Spleen (tissue), 11 donors: ENCODE measurements at regions not wholly inside any gene's neighbourhood (a gene's known extent, or its start where the extent isn't known, plus 50 kb on each side); places are given as distances from the start of the nearest gene placed in this dataset.

Experiments used
- DNase-seq: peaks from one replicate; pipeline ENCODE4 v3.0.0-alpha.2; 2020
- H3K27ac ChIP-seq, 8 donors: fragments of 200-600 bp; sonication (generic) in 7 of 8; 1 replicate in 4 of 8; 2 replicates in 4 of 8; pipeline versions ENCODE4 v1.5.0 to v1.8.0; 2016 to 2021; ENCODE audit warnings: inconsistent platforms in 4 of 8, mild to moderate bottlenecking in 4 of 8, moderate library complexity in 1 of 8
- H3K27me3 ChIP-seq, 7 donors: fragments of 200-600 bp; sonication (generic) in 6 of 7; replicated peaks in 1 of 7; 1 replicate in 4 of 7; 2 replicates in 3 of 7; pipeline versions ENCODE4 v1.5.0 to v1.8.0; 2016 to 2021; ENCODE audit warnings: inconsistent platforms in 3 of 7, mild to moderate bottlenecking in 1 of 7
- H3K36me3 ChIP-seq, 6 donors: fragments of 200-600 bp; sonication (generic) in 5 of 6; 1 replicate in 4 of 6; 2 replicates in 2 of 6; pipeline versions ENCODE4 v1.5.0 to v1.8.0; 2016 to 2021; ENCODE audit warnings: inconsistent platforms in 2 of 6
- H3K4me1 ChIP-seq, 6 donors: fragments of 200-600 bp; sonication (generic) in 5 of 6; 1 replicate in 3 of 6; 2 replicates in 3 of 6; pipeline versions ENCODE4 v1.5.0 to v1.8.0; 2016 to 2021; ENCODE audit warnings: inconsistent platforms in 3 of 6
- H3K4me3 ChIP-seq, 8 donors: fragments of 200-600 bp; sonication (generic) in 7 of 8; 1 replicate in 4 of 8; 2 replicates in 4 of 8; pipeline versions ENCODE4 v1.5.0 to v1.8.0; 2016 to 2021; ENCODE audit warnings: inconsistent platforms in 4 of 8, mild to moderate bottlenecking in 4 of 8, moderate library complexity in 2 of 8
- H3K9me3 ChIP-seq, 8 donors: fragments of 200-600 bp; sonication (generic) in 7 of 8; 1 replicate in 4 of 8; 2 replicates in 4 of 8; pipeline versions ENCODE4 v1.5.0 to v1.8.0; 2016 to 2021; ENCODE audit warnings: inconsistent platforms in 4 of 8
- CTCF ChIP-seq, 11 experiments: fragments of 200-600 bp in 7 of 11; fragments of 450-650 bp in 4 of 11; sonication (generic) in 4 of 11; IDR thresholded peaks in 8 of 11; conservative IDR thresholded peaks in 3 of 11; 1 replicate in 7 of 11; 2 replicates in 4 of 11; pipeline versions ENCODE4 v1.4.0 to v1.8.0; 2016 to 2021; ENCODE audit warnings: antibody characterized with exemption in 11 of 11, inconsistent platforms in 4 of 11, mild to moderate bottlenecking in 1 of 11
- POLR2A ChIP-seq, 3 donors: fragments of 450-650 bp; IDR thresholded peaks; one replicate each; pipeline ENCODE4 v1.5.1; 2017; ENCODE audit warnings: antibody characterized with exemption in 3 of 3, mild to moderate bottlenecking in 1 of 3
- POLR2AphosphoS5 ChIP-seq, 3 donors: sonication (generic); formaldehyde crosslinking; IDR thresholded peaks; one replicate each; pipeline ENCODE4 v1.5.1; 2017; ENCODE audit warnings: antibody characterized with exemption in 3 of 3
- WGBS, 5 donors: extraction: QIAGEN DNeasy Blood & Tissue Kit in 3 of 5; methylation state at CpG; one replicate each; pipeline versions ENCODE4 v1.1.5 to v1.1.7; 2013 to 2018; 5-methylcytosine and 5-hydroxymethylcytosine counted together
- intact Hi-C: fragments of 100-400 bp; cut with DNase I; formaldehyde crosslinking; loops from one replicate; pipeline ENCODE4 v1.15.0; 2023; ENCODE audit warnings: low total_unique reads
- donor health status: healthy with polysubstance abuse.
- donor health status: DM: no; HTN: no; CAD: no; lungs with moderate emphysema.
- donor health status: DM: no; HTN: no; CAD: no.
- donor health status: Bipolar disorder and iron deficiency.
- donor health status: healthy.
- donor health status: DM: no; HTN: no; CAD: no.
- donor health status: DM: yes; HTN: yes; CAD: no.

GRCh38 chr14:53778263-53778662, 178.4 kb downstream of the BMP4 start:
- intact Hi-C loops: no loop called here
- Histone ChIP-seq H3K9me3 (peaks cover 0 to 9% (median 0%) of the 10 kb centered on the region in 8 donors), H3K36me3 (no peaks in the 10 kb centered on the region), H3K27me3 (no peaks in the 10 kb centered on the region), H3K4me3 (no peak overlapping the region), H3K27ac (no peak overlapping the region), H3K4me1 (no peaks in the 10 kb centered on the region)
- TF ChIP-seq POLR2AphosphoS5 (IDR thresholded peaks at IDR 0.05): no peak
- TF ChIP-seq POLR2A (IDR thresholded peaks at IDR 0.05): no peak
- no peak for TF ChIP-seq CTCF (IDR thresholded peaks at IDR 0.05 in 8 of 11, conservative IDR thresholded peaks at IDR 0.05 in 3 of 11)
- no peak for DNase-seq

GRCh38 chr14:53772936-53773335, 183.7 kb downstream of the BMP4 start:
- H3K27me3 ChIP-seq: no peaks in the 10 kb centered on the region
- intact Hi-C loops: no loop called here
- H3K4me3 ChIP-seq: no peak overlapping the region
- H3K27ac ChIP-seq: no peak overlapping the region
- TF ChIP-seq CTCF (IDR thresholded peaks at IDR 0.05 in 8 of 11, conservative IDR thresholded peaks at IDR 0.05 in 3 of 11) (no peak), POLR2A (IDR thresholded peaks at IDR 0.05) (no peak), POLR2AphosphoS5 (IDR thresholded peaks at IDR 0.05) (no peak)
- no peaks in the 10 kb centered on the region for H3K36me3 ChIP-seq
- H3K9me3 ChIP-seq: peaks cover 0 to 9% (median 0%) of the 10 kb centered on the region in 8 donors
- no peaks in the 10 kb centered on the region for H3K4me1 ChIP-seq
- 76 to 92% (median 87%) methylated on average over 5 of the region's 5 CpGs for WGBS, 5 donors
- no peak for DNase-seq

- Histone ChIP-seq H3K4me3 (no peak overlapping the region), H3K4me1 (no peaks in the 10 kb centered on the region), H3K27ac (no peak overlapping the region), H3K27me3 (no peaks in the 10 kb centered on the region), H3K9me3 (peaks cover 0 to 7% (median 3%) of the 10 kb centered on the region in 8 donors), H3K36me3 (no peaks in the 10 kb centered on the region)
- TF ChIP-seq CTCF (IDR thresholded peaks at IDR 0.05 in 8 of 11, conservative IDR thresholded peaks at IDR 0.05 in 3 of 11) (no peak), POLR2A (IDR thresholded peaks at IDR 0.05) (no peak), POLR2AphosphoS5 (IDR thresholded peaks at IDR 0.05) (no peak)
- intact Hi-C loops: no loop called here
- no peak for DNase-seq
- 77 to 83% (median 78%) methylated on average over 2 of the region's 2 CpGs for WGBS, 5 donors
Observed at GRCh38 chr14:53767566-53767965, 189.1 kb downstream of the BMP4 start.

- H3K4me1 ChIP-seq: no peaks in the 10 kb centered on the region
- no peaks in the 10 kb centered on the region for H3K36me3 ChIP-seq
- intact Hi-C loops: no loop called here
- TF ChIP-seq CTCF (IDR thresholded peaks at IDR 0.05 in 8 of 11, conservative IDR thresholded peaks at IDR 0.05 in 3 of 11) (no peak), POLR2AphosphoS5 (IDR thresholded peaks at IDR 0.05) (no peak), POLR2A (IDR thresholded peaks at IDR 0.05) (no peak)
- H3K27me3 ChIP-seq: no peaks in the 10 kb centered on the region
- no peak overlapping the region for H3K27ac ChIP-seq
- no peak overlapping the region for H3K4me3 ChIP-seq
- H3K9me3 ChIP-seq: peaks cover 0 to 16% (median 10%) of the 10 kb centered on the region in 8 donors
- DNase-seq: no peak
Observed at GRCh38 chr14:53766601-53767000, 190.0 kb downstream of the BMP4 start.
